ENCODE measurements at regions not wholly inside any gene's neighbourhood (a gene's known extent, or its start where the extent isn't known, plus 50 kb on each side); places are given as distances from the start of the nearest gene placed in this dataset.

DNA sequence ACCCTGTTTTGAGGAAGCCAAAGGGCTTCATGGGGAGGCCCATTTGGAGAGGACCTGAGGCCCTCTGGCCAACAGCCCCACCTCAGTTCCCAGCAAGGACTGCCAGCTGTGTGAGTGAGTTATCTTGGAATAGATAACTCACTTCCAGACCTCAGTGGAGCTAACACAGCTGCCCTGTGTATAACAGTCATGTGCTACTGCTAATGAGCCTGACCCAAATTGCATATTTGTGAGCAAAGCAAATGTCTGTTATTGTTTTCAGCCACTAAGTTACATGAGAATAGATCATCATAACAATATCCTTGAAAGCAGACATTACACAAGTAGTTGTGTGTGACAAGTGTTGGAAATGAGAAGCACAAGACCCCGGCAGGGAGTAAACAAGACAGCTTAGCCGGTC is 355.8 kb downstream of the MCTP2 start:
- no peak overlapping the region for H3K4me3 Mint-ChIP-seq (ENCODE audit: unreplicated experiment)
- H3K36me3 Mint-ChIP-seq (ENCODE audit: unreplicated experiment), result no peaks in the 10 kb centered on the region
- no peaks in the 10 kb centered on the region for H3K9me3 Mint-ChIP-seq (ENCODE audit: unreplicated experiment)
- H3K27ac Mint-ChIP-seq (ENCODE audit: unreplicated experiment), result no peak overlapping the region
- no peaks in the 10 kb centered on the region for H3K4me1 Mint-ChIP-seq (ENCODE audit: low read depth, unreplicated experiment)
- no peaks in the 10 kb centered on the region for H3K27me3 Mint-ChIP-seq (ENCODE audit: unreplicated experiment)
- DNase-seq, result no peak
- TF ChIP-seq, protein P1, sequence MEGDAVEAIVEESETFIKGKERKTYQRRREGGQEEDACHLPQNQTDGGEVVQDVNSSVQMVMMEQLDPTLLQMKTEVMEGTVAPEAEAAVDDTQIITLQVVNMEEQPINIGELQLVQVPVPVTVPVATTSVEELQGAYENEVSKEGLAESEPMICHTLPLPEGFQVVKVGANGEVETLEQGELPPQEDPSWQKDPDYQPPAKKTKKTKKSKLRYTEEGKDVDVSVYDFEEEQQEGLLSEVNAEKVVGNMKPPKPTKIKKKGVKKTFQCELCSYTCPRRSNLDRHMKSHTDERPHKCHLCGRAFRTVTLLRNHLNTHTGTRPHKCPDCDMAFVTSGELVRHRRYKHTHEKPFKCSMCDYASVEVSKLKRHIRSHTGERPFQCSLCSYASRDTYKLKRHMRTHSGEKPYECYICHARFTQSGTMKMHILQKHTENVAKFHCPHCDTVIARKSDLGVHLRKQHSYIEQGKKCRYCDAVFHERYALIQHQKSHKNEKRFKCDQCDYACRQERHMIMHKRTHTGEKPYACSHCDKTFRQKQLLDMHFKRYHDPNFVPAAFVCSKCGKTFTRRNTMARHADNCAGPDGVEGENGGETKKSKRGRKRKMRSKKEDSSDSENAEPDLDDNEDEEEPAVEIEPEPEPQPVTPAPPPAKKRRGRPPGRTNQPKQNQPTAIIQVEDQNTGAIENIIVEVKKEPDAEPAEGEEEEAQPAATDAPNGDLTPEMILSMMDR (IDR thresholded peaks at IDR 0.05; ENCODE audit: partially characterized antibody, unreplicated experiment), result no peak

DNA sequence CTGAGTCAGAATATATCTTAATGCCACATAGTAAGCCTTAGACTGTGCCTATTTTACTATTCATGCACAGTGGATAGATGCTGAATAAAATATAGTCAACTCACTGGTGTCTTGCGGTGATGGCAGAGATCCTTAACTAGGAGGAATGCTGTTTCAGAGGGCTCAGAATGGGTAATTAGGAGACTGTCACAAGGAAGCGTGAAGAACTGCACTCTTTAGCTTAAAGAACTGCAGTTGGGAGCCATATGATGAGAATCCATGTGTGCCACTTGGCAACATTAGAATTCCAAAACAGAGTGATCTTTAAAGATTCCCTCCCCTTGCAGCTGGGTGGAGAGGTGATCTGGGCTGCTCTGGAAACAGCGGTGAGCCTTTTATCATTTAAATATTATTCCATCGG is 357.6 kb downstream of the MCTP2 start:
- peaks cover 3% of the 10 kb centered on the region for H3K4me1 Mint-ChIP-seq (ENCODE audit: low read depth, unreplicated experiment)
- no peak overlapping the region for H3K27ac Mint-ChIP-seq (ENCODE audit: unreplicated experiment)
- peaks cover 2% of the 10 kb centered on the region for H3K9me3 Mint-ChIP-seq (ENCODE audit: unreplicated experiment)
- DNase-seq, result no peak
- no peaks in the 10 kb centered on the region for H3K36me3 Mint-ChIP-seq (ENCODE audit: unreplicated experiment)
- H3K27me3 Mint-ChIP-seq (ENCODE audit: unreplicated experiment), result no peaks in the 10 kb centered on the region
- H3K4me3 Mint-ChIP-seq (ENCODE audit: unreplicated experiment), result no peak overlapping the region
- TF ChIP-seq, protein P1 (IDR thresholded peaks at IDR 0.05; ENCODE audit: partially characterized antibody, unreplicated experiment), result no peak

DNA sequence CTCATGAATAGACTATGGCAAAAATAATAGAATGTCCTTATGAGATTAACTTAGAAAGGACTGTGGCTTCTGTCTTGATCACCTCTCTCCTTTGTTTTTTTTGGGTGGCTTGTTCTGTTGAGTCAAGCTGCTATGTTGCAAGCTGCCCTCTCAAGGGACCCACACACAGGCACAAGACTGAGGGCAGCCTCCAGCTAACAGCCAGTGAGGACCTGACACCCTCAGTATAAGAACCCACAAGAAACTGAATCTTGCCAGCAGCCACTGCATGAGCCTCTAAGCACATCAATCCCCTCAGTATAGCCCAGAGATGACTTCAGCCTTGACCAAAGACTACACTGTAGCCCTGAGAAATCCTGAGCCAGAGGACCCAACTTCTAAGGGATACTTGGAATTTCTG is 361.1 kb downstream of the MCTP2 start:
- peaks cover 2% of the 10 kb centered on the region for H3K9me3 Mint-ChIP-seq (ENCODE audit: unreplicated experiment)
- H3K4me1 Mint-ChIP-seq (ENCODE audit: low read depth, unreplicated experiment), result peaks cover 3% of the 10 kb centered on the region
- TF ChIP-seq, protein P1 (IDR thresholded peaks at IDR 0.05; ENCODE audit: partially characterized antibody, unreplicated experiment), result no peak
- H3K27ac Mint-ChIP-seq (ENCODE audit: unreplicated experiment), result no peak overlapping the region
- H3K27me3 Mint-ChIP-seq (ENCODE audit: unreplicated experiment), result no peaks in the 10 kb centered on the region
- H3K36me3 Mint-ChIP-seq (ENCODE audit: unreplicated experiment), result no peaks in the 10 kb centered on the region
- no peak for DNase-seq
- H3K4me3 Mint-ChIP-seq (ENCODE audit: unreplicated experiment), result no peak overlapping the region

DNA sequence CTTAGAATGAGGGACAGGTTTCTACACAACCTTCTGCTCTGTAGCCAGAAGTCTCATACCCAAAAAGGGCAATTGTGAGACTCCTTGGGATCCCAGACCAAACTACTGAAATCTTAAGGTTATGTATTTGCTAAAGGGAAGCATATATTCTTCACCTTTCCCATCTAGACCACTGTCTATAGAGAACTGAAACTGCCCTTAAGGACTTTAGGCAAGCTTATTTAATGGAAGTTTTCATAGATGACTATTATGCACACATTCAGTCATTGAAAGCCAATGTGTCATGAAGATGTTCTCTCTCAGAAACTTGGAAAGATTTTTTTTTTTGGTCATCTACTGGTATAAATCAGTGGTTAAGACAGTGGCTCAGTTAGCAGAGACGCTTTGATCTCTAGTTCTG is 365.3 kb downstream of the MCTP2 start:
- H3K27me3 Mint-ChIP-seq (ENCODE audit: unreplicated experiment), result no peaks in the 10 kb centered on the region
- no peak overlapping the region for H3K27ac Mint-ChIP-seq (ENCODE audit: unreplicated experiment)
- no peaks in the 10 kb centered on the region for H3K36me3 Mint-ChIP-seq (ENCODE audit: unreplicated experiment)
- H3K9me3 Mint-ChIP-seq (ENCODE audit: unreplicated experiment), result peaks cover 2% of the 10 kb centered on the region
- H3K4me1 Mint-ChIP-seq (ENCODE audit: low read depth, unreplicated experiment), result peaks cover 3% of the 10 kb centered on the region
- DNase-seq, result no peak
- H3K4me3 Mint-ChIP-seq (ENCODE audit: unreplicated experiment), result no peak overlapping the region
- TF ChIP-seq, protein P1 (IDR thresholded peaks at IDR 0.05; ENCODE audit: partially characterized antibody, unreplicated experiment), result no peak

DNA sequence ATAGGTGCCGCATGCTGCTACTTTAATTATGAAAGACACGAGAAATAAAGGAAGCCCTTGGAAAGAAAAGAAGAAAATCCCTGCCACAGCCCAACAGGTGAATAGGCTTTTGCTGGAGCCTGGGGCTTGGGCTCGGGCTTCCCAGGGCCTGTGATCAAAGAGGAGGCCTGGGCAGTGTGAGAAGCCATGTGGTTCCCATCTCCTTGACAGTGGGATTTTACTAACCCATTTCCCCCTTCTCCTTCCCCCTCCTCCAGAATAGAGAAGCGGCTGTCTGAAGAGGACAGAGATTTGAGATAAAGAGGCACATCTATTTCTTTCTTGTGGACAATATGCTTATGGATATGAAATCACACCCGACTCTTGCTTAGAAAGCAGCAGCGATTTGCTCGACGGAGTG is 369.1 kb downstream of the MCTP2 start:
- H3K4me3 Mint-ChIP-seq (ENCODE audit: unreplicated experiment), result no peak overlapping the region
- H3K4me1 Mint-ChIP-seq (ENCODE audit: low read depth, unreplicated experiment), result no peaks in the 10 kb centered on the region
- no peaks in the 10 kb centered on the region for H3K9me3 Mint-ChIP-seq (ENCODE audit: unreplicated experiment)
- no peak overlapping the region for H3K27ac Mint-ChIP-seq (ENCODE audit: unreplicated experiment)
- TF ChIP-seq, protein P1 (IDR thresholded peaks at IDR 0.05; ENCODE audit: partially characterized antibody, unreplicated experiment), result no peak
- no peaks in the 10 kb centered on the region for H3K27me3 Mint-ChIP-seq (ENCODE audit: unreplicated experiment)
- H3K36me3 Mint-ChIP-seq (ENCODE audit: unreplicated experiment), result no peaks in the 10 kb centered on the region
- DNase-seq, result no peak

Data from glutamatergic neuron (in vitro differentiated cells).